ENCODE measurements at regions not wholly inside any gene's neighbourhood (a gene's known extent, or its start where the extent isn't known, plus 50 kb on each side); places are given as distances from the start of the nearest gene placed in this dataset.

GRCh38 chr15:95935852-95936251, 394.6 kb upstream of the NR2F2 start:
- Histone ChIP-seq H3K9me3 (ENCODE audit: low read depth) (no peaks in the 10 kb centered on the region), H3K9ac (no peak overlapping the region), H3K27me3 (replicated peaks; ENCODE audit: insufficient read depth) (no peaks in the 10 kb centered on the region), H3F3A (ENCODE audit: insufficient read depth) (peaks cover 15% of the 10 kb centered on the region; the same call in 1 of the 2 replicates), H3K4me1 (ENCODE audit: insufficient read depth) (peaks cover 21% of the 10 kb centered on the region), H2AFZ (no peak overlapping the region), H3K9me2 (ENCODE audit: insufficient read depth) (no peaks in the 10 kb centered on the region), H3K4me3 (no peak overlapping the region), H3K27ac (no peak overlapping the region), H3K79me2 (ENCODE audit: insufficient read depth) (no peaks in the 10 kb centered on the region), H3K4me2 (ENCODE audit: unreplicated experiment) (no peak overlapping the region), H4K20me1 (ENCODE audit: insufficient read depth) (no peaks in the 10 kb centered on the region), H3K36me3 (ENCODE audit: low read depth) (no peaks in the 10 kb centered on the region)
- TF ChIP-seq EZH2 (IDR thresholded peaks at IDR 0.05; ENCODE audit: insufficient read depth, poor library complexity, severe bottlenecking) = no peak
- TF ChIP-seq EZH2phosphoT487 (IDR thresholded peaks at IDR 0.05; ENCODE audit: insufficient read depth, low read depth) = no peak
- 64 to 65% methylated on average over 2 of the region's 2 CpGs for WGBS, 2 experiments (ENCODE audit: low coverage in 1 of 2, low lambda C conversion rate in 2 of 2, missing lambda C conversion rate in 2 of 2)
- no peak for DNase-seq
- in situ Hi-C loops (cut with MboI) = no loop called here

GRCh38 chr15:95937128-95937528, 393.4 kb upstream of the NR2F2 start:
- no peaks in the 10 kb centered on the region for H4K20me1 ChIP-seq (ENCODE audit: insufficient read depth)
- in situ Hi-C loops (cut with MboI) = no loop called here
- peak; percentile 50 for DNase-seq
- H3K4me1 ChIP-seq (ENCODE audit: insufficient read depth) = peaks cover 18% of the 10 kb centered on the region
- H3F3A ChIP-seq (ENCODE audit: insufficient read depth) = peaks cover 12% of the 10 kb centered on the region; the same call in 1 of the 2 replicates
- WGBS, 2 experiments (ENCODE audit: low coverage in 1 of 2, low lambda C conversion rate in 2 of 2, missing lambda C conversion rate in 2 of 2) = 31 to 32% methylated on average over 2 of the region's 2 CpGs
- peak overlapping the region; percentile 52 for H2AFZ ChIP-seq
- H3K9me2 ChIP-seq (ENCODE audit: insufficient read depth) = no peaks in the 10 kb centered on the region
- no peaks in the 10 kb centered on the region for H3K9me3 ChIP-seq (ENCODE audit: low read depth)
- H3K36me3 ChIP-seq (ENCODE audit: low read depth) = no peaks in the 10 kb centered on the region
- TF ChIP-seq EZH2 (IDR thresholded peaks at IDR 0.05; ENCODE audit: insufficient read depth, poor library complexity, severe bottlenecking) = no peak
- no peak for TF ChIP-seq EZH2phosphoT487 (IDR thresholded peaks at IDR 0.05; ENCODE audit: insufficient read depth, low read depth)
- H3K27ac ChIP-seq = no peak overlapping the region
- no peak overlapping the region for H3K4me2 ChIP-seq (ENCODE audit: unreplicated experiment)
- H3K79me2 ChIP-seq (ENCODE audit: insufficient read depth) = no peaks in the 10 kb centered on the region
- H3K4me3 ChIP-seq = no peak overlapping the region
- H3K27me3 ChIP-seq (replicated peaks; ENCODE audit: insufficient read depth) = no peaks in the 10 kb centered on the region
- H3K9ac ChIP-seq = no peak overlapping the region

GRCh38 chr15:95940431-95940985, 390.0 kb upstream of the NR2F2 start:
- Histone ChIP-seq H3K27ac (no peak overlapping the region), H3K4me1 (ENCODE audit: insufficient read depth) (peaks cover 8% of the 10 kb centered on the region; the same call in 1 of the 2 replicates), H2AFZ (no peak overlapping the region), H3K36me3 (ENCODE audit: low read depth) (no peaks in the 10 kb centered on the region), H3K9me3 (ENCODE audit: low read depth) (no peaks in the 10 kb centered on the region), H3F3A (ENCODE audit: insufficient read depth) (peaks cover 9% of the 10 kb centered on the region; the same call in 1 of the 2 replicates), H4K20me1 (ENCODE audit: insufficient read depth) (no peaks in the 10 kb centered on the region), H3K79me2 (ENCODE audit: insufficient read depth) (no peaks in the 10 kb centered on the region), H3K4me3 (no peak overlapping the region), H3K4me2 (ENCODE audit: unreplicated experiment) (no peak overlapping the region), H3K27me3 (replicated peaks; ENCODE audit: insufficient read depth) (no peaks in the 10 kb centered on the region), H3K9me2 (ENCODE audit: insufficient read depth) (no peaks in the 10 kb centered on the region), H3K9ac (no peak overlapping the region)
- in situ Hi-C loops (cut with MboI) = no loop called here
- no peak for DNase-seq
- TF ChIP-seq EZH2phosphoT487 (IDR thresholded peaks at IDR 0.05; ENCODE audit: insufficient read depth, low read depth) (no peak), EZH2 (IDR thresholded peaks at IDR 0.05; ENCODE audit: insufficient read depth, poor library complexity, severe bottlenecking) (no peak)
- 79 to 80% methylated on average over 14 of the region's 14 CpGs for WGBS, 2 experiments (ENCODE audit: low coverage in 1 of 2, low lambda C conversion rate in 2 of 2, missing lambda C conversion rate in 2 of 2)

GRCh38 chr15:95944193-95944592, 386.3 kb upstream of the NR2F2 start:
- DNase-seq = no peak
- no peaks in the 10 kb centered on the region for H3K36me3 ChIP-seq (ENCODE audit: low read depth)
- TF ChIP-seq EZH2 (IDR thresholded peaks at IDR 0.05; ENCODE audit: insufficient read depth, poor library complexity, severe bottlenecking) (no peak), EZH2phosphoT487 (IDR thresholded peaks at IDR 0.05; ENCODE audit: insufficient read depth, low read depth) (no peak)
- no peaks in the 10 kb centered on the region for H4K20me1 ChIP-seq (ENCODE audit: insufficient read depth)
- no peaks in the 10 kb centered on the region for H3F3A ChIP-seq (ENCODE audit: insufficient read depth)
- H3K9me3 ChIP-seq (ENCODE audit: low read depth) = no peaks in the 10 kb centered on the region
- H3K9ac ChIP-seq = no peak overlapping the region
- no peak overlapping the region for H3K4me3 ChIP-seq
- H3K4me1 ChIP-seq (ENCODE audit: insufficient read depth) = peaks cover 3% of the 10 kb centered on the region; the same call in 1 of the 2 replicates
- WGBS, 2 experiments (ENCODE audit: low coverage in 1 of 2, low lambda C conversion rate in 2 of 2, missing lambda C conversion rate in 2 of 2) = 46 to 52% methylated on average over 1 of the region's 1 CpG
- in situ Hi-C loops (cut with MboI) = no loop called here
- no peak overlapping the region for H2AFZ ChIP-seq
- no peak overlapping the region for H3K27ac ChIP-seq
- no peaks in the 10 kb centered on the region for H3K27me3 ChIP-seq (replicated peaks; ENCODE audit: insufficient read depth)
- no peaks in the 10 kb centered on the region for H3K9me2 ChIP-seq (ENCODE audit: insufficient read depth)
- no peaks in the 10 kb centered on the region for H3K79me2 ChIP-seq (ENCODE audit: insufficient read depth)
- H3K4me2 ChIP-seq (ENCODE audit: unreplicated experiment) = no peak overlapping the region

All from GM23248 (cell line).